ENCODE measurements at regions not wholly inside any gene's neighbourhood (a gene's known extent, or its start where the extent isn't known, plus 50 kb on each side); places are given as distances from the start of the nearest gene placed in this dataset.

- 58 to 63% (median 59%) methylated on average over 4 of the region's 4 CpGs for WGBS, 3 donors
- no peaks in the 10 kb centered on the region for H3K4me1 ChIP-seq (ENCODE audit: insufficient read depth)
- H3K27ac ChIP-seq = no peak overlapping the region
- no peaks in the 10 kb centered on the region for H3K9me3 ChIP-seq
- H3K27me3 ChIP-seq = no peaks in the 10 kb centered on the region
- no peaks in the 10 kb centered on the region for H3K36me3 ChIP-seq
- H3K4me3 ChIP-seq = no peak overlapping the region
- TF ChIP-seq EP300 (IDR thresholded peaks at IDR 0.05) (no peak), POLR2A (IDR thresholded peaks at IDR 0.05) (no peak)
- TF ChIP-seq, protein P1, sequence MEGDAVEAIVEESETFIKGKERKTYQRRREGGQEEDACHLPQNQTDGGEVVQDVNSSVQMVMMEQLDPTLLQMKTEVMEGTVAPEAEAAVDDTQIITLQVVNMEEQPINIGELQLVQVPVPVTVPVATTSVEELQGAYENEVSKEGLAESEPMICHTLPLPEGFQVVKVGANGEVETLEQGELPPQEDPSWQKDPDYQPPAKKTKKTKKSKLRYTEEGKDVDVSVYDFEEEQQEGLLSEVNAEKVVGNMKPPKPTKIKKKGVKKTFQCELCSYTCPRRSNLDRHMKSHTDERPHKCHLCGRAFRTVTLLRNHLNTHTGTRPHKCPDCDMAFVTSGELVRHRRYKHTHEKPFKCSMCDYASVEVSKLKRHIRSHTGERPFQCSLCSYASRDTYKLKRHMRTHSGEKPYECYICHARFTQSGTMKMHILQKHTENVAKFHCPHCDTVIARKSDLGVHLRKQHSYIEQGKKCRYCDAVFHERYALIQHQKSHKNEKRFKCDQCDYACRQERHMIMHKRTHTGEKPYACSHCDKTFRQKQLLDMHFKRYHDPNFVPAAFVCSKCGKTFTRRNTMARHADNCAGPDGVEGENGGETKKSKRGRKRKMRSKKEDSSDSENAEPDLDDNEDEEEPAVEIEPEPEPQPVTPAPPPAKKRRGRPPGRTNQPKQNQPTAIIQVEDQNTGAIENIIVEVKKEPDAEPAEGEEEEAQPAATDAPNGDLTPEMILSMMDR (IDR thresholded peaks at IDR 0.05) = no peak
- intact Hi-C loops (cut with DNase I) = no loop called here
- no peak for DNase-seq
These were observed 70.4 kb upstream of the CDK1 start for GRCh38 chr10:60707841-60708240.

GRCh38 chr10:60706146-60706545, 72.1 kb upstream of the CDK1 start:
- intact Hi-C loops (cut with DNase I) = no loop called here
- no peaks in the 10 kb centered on the region for H3K27me3 ChIP-seq
- H3K4me1 ChIP-seq (ENCODE audit: insufficient read depth) = no peaks in the 10 kb centered on the region
- DNase-seq = no peak
- no peak overlapping the region for H3K4me3 ChIP-seq
- 61 to 69% (median 67%) methylated on average over 1 of the region's 1 CpG for WGBS, 3 donors
- no peak overlapping the region for H3K27ac ChIP-seq
- TF ChIP-seq POLR2A (IDR thresholded peaks at IDR 0.05) = no peak
- TF ChIP-seq, protein P1 (IDR thresholded peaks at IDR 0.05) = no peak
- no peak for TF ChIP-seq EP300 (IDR thresholded peaks at IDR 0.05)
- no peaks in the 10 kb centered on the region for H3K36me3 ChIP-seq
- H3K9me3 ChIP-seq = no peaks in the 10 kb centered on the region

GRCh38 chr10:60705376-60705775, 72.9 kb upstream of the CDK1 start:
- H3K27me3 ChIP-seq = no peaks in the 10 kb centered on the region
- 87 to 98% (median 97%) methylated on average over 1 of the region's 1 CpG for WGBS, 3 donors
- H3K36me3 ChIP-seq = no peaks in the 10 kb centered on the region
- TF ChIP-seq EP300 (IDR thresholded peaks at IDR 0.05) (no peak), POLR2A (IDR thresholded peaks at IDR 0.05) (no peak)
- TF ChIP-seq, protein P1 (IDR thresholded peaks at IDR 0.05) = no peak
- H3K9me3 ChIP-seq = no peaks in the 10 kb centered on the region
- H3K27ac ChIP-seq = no peak overlapping the region
- no peak for DNase-seq
- H3K4me1 ChIP-seq (ENCODE audit: insufficient read depth) = no peaks in the 10 kb centered on the region
- H3K4me3 ChIP-seq = no peak overlapping the region
- intact Hi-C loops (cut with DNase I) = no loop called here

- 9 to 15% (median 9%) methylated on average over 3 of the region's 3 CpGs for WGBS, 3 donors
- intact Hi-C loops (cut with DNase I) = no loop called here
- TF ChIP-seq EP300 (IDR thresholded peaks at IDR 0.05) = no peak
- TF ChIP-seq, protein P1 (IDR thresholded peaks at IDR 0.05) = no peak
- no peak for TF ChIP-seq POLR2A (IDR thresholded peaks at IDR 0.05)
- H3K36me3 ChIP-seq = no peaks in the 10 kb centered on the region
- no peaks in the 10 kb centered on the region for H3K9me3 ChIP-seq
- H3K27ac ChIP-seq = no peak overlapping the region
- H3K4me1 ChIP-seq (ENCODE audit: insufficient read depth) = no peaks in the 10 kb centered on the region
- H3K27me3 ChIP-seq = no peaks in the 10 kb centered on the region
- DNase-seq = no peak
- no peak overlapping the region for H3K4me3 ChIP-seq
These were observed 73.8 kb upstream of the CDK1 start for GRCh38 chr10:60704471-60704870.

Measured in ovary (tissue), 7 donors.